HG03039 (cell line): ENCODE measurements at regions not wholly inside any gene's neighbourhood (a gene's known extent, or its start where the extent isn't known, plus 50 kb on each side); places are given as distances from the start of the nearest gene placed in this dataset.
"Not testable (repeated sequence)": the region's sequence is repeated elsewhere in the genome, so short reads cannot be mapped to it uniquely, and the experiment has no call there.

Source experiments
- ATAC-seq: cut with Tn5 transposase; IDR thresholded peaks from one replicate; pipeline ENCODE4 v1.9.1; 2021; ENCODE audit warnings: mild to moderate bottlenecking, moderate library complexity; ENCODE audit not compliant: unreplicated experiment

DNA sequence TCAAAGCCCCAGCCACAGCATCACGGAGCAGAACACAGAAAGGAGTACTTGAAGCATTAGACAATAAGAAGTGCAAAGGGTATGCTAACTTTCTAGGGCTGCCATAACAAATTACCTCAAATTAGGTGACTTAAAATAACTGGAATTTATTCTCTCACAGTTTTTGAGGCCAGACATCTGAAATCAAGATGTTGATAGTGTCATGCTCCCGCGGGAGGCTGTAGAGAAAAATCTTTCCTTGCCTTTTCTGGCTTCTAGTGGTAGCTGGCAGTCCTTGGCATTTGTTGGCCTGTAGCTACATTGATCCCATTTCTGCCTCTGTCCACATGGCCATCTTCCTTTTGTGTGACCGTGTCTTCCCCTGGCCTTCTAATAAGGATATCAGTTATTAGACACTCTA, 51.9 kb upstream of the SPDL1 start:
- no peak for ATAC-seq

GRCh38 chr5:169527863-169528262, 55.7 kb upstream of the SPDL1 start:
- no peak for ATAC-seq

- ATAC-seq = no peak
Observed at GRCh38 chr5:169527066-169527465, 56.5 kb upstream of the SPDL1 start.

DNA sequence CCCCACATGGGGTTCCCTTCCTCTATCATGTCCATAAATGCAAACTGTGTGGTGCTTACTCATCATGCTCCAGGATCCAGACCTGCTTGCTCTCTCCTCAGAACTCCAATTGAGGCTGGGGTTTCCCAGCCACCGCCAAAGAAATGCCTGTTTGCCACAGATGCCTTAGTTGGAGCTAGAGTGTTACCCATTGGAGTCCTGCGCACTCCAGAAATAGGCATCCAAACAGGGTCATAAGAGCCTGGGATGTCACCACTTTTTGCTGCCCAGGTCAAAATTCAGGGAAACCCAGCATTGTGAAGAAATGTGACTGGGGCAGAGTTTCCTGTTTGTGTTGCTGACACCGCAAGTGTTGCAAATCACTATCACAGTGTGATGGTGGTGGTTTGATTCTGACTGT, 60.7 kb upstream of the SPDL1 start:
- ATAC-seq = no peak

- no peak for ATAC-seq
Observed at GRCh38 chr5:169521366-169521983, 62.1 kb upstream of the SPDL1 start.

- no peak for ATAC-seq
Observed at GRCh38 chr5:169519358-169519757, 64.2 kb upstream of the SPDL1 start.

- ATAC-seq = not testable (repeated sequence)
Observed at GRCh38 chr5:169518779-169519178, 64.8 kb upstream of the SPDL1 start.

DNA sequence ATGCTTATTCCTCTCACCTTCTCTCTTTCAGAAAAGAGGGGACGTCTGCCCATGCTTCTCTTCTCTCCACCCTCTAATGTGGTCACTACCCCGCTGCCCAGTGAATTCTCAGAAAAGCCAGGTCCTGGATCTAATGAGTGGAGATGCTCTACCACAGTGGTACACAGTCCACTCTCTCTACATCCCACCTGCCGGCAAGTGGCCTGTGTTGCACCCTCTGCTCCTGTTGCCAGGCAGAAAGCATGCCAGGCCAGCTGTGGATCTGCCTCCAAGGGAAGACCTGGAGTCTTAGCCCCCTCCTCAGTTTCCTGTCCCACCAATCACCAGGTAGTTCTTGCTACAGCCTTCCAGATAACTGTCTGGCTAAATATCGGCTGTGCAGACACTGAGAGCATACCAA, 71.2 kb upstream of the SPDL1 start:
- no peak for ATAC-seq

DNA sequence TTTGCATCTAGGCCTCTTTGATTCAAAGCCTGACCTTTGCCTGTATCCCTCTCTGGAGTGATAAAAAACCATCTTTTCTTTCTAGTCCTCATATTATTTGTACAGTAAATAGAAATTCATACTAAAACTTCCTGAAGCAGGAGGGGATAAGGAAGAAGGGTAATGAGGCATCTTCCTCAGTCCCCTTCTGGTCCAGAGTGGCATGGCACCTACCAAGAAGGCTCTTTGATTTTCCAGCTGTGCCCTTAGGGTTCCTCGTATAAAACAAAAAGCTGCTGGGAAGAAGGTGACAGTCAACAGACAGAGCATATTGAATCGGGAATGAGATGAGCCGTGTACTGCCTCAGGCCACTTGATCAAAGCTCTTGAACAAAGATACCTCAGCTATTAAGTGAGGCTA, 71.9 kb upstream of the SPDL1 start:
- ATAC-seq = no peak

- ATAC-seq = no peak
Observed at GRCh38 chr5:169507051-169507450, 76.5 kb upstream of the SPDL1 start.

DNA sequence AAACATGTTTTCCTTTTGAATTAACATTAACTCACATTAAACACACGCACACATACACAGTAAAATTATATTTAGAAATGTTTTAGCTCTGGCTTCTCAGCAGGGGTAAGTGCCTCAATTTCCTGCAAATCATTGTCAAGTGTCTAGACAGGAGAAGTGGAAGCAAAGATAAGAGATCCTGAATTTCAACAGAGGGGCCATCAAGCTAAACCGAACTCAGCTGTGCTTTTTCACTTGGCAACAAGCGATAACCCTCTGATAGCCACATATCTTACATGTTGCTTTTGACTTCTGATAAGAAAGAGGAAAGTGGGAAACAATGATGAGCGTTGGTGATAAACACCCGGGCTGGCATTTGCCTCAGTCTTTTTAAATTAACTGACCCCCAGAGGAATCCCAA, 79.7 kb upstream of the SPDL1 start:
- no peak for ATAC-seq

- ATAC-seq = no peak
Observed at GRCh38 chr5:169499990-169500505, 83.5 kb upstream of the SPDL1 start.

- no peak for ATAC-seq
Observed at GRCh38 chr5:169496878-169497277, 86.7 kb upstream of the SPDL1 start.

DNA sequence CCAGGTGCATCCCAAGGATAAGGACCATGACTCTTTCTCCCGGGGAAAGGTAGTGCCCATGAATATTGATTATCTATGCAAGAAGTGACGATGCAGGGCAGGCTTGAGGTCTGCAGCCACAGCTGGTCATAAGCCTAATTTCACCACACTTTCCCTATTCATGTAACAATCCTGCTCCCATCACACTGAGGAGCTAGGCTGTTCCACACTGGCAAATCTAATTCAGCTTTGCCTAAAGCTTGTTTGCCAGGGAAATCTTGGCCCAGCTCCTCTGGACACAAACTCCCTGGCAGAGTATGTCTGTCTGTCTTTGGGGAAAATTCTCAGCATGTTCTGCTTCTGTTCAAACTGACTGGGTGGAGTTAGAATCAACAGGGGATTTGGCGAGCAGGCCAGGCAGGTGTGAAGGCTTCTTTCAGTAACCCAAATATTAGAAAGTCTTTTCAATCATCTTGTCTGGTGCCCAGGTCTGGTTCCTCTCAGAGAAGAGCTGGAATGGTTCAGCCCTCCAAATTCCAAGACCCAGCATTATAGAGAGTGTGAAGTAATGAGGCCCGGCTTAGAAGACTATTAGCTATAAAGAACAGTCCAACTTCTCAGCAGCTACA, 88.5 kb upstream of the SPDL1 start:
- ATAC-seq = no peak

DNA sequence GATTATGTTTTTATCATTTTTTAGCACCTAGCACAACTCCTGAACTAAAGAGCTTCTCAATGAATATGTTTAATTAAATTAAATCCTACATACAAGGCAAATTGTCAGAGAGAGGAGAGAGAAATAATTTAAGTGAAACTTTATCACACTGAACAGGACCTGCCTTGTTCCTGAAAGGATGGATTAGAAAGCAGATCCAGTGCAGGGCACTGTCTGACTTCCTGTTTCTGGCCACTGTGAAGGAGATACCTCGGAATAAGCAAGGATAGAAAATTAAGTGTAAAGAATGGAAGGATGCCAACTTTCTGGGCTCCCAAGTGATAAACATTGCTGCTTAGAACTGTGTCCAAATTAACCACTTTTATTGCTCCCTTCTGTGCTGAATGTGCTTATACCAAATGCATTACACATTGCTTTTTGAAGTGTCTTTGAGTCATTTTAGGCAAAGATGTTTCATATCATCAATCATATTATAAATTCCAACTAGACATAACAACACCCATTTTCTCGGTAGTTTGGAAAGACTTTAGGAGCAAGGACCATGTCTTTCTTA, 89.1 kb upstream of the SPDL1 start:
- ATAC-seq = no peak

DNA sequence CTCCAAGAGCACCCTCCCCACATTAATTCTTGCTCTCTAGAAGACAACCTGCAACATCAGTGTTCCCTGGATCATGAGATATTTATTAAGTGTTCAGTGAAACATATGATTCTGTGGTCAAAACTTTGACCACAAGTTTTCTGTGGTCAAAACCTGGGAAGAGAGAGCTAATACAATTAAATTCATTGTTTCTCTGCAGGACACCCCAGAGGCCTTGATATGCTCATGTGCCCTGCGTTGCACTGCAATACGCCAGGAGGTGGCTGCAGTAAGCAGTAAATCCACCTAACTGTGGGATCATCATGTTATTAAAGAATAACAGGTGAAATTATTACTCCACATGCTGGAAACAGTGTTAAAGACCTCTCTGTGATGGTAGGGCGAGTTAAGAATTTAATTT, 109.3 kb upstream of the SPDL1 start:
- no peak for ATAC-seq

- ATAC-seq = no peak
Observed at GRCh38 chr5:169472544-169472943, 111.0 kb upstream of the SPDL1 start.

DNA sequence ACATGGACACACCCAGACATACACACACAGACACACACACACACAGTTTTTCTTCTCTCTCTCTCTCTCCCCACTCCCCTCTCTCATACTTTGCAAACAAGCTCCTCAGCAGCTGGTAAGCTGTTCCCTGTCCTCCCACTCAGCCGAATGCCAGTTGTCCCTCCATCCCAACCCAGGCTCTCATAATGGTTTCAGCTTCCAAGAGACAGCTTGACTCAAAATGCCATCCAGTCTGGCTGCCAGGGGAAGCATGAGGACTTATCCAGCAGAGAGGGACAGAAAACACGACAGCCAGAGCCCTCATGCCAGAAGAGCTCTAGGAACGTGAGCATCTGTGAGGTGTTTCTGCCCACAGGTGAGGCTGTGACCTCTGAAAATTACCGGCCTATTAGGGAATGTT, 112.6 kb upstream of the SPDL1 start:
- ATAC-seq = no peak

DNA sequence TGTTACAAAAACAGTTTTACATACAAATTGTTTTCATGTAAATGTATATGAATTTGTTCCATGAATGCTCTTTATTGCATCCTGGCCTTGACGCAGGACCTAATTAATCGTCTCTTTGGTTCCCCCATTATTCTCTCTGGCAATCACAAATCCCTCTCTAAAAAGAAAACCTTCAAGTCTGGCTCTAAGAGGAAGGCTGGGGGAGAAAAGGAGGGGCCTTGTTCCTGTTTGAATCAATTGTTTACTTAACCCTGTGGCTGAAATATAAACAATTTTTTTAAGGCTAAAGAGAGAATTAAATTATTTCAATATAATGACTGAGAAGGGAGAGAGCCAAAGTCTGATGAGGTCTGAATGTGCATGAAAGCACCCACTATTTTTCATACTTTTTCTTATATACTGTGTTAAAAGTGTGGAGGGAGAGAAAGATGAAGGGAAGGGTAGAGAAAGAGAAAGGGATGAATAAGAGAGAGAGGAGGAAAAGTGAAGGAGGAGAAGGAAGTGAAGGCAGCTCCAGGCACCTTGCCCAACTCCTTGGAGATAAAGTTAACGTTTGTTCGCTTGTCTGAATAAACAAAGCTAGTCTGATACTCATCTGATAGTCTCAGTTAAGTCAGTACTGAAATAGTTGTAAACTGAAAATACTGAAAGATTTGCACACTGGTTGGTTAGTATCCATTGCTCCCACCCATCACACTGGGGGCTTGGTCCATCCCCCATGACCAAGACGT, 116.4 kb upstream of the SPDL1 start:
- ATAC-seq = no peak

- ATAC-seq = no peak
Observed at GRCh38 chr5:169460896-169461295, 122.7 kb upstream of the SPDL1 start.

- no peak for ATAC-seq
Observed at GRCh38 chr5:169460123-169460522, 123.5 kb upstream of the SPDL1 start.

DNA sequence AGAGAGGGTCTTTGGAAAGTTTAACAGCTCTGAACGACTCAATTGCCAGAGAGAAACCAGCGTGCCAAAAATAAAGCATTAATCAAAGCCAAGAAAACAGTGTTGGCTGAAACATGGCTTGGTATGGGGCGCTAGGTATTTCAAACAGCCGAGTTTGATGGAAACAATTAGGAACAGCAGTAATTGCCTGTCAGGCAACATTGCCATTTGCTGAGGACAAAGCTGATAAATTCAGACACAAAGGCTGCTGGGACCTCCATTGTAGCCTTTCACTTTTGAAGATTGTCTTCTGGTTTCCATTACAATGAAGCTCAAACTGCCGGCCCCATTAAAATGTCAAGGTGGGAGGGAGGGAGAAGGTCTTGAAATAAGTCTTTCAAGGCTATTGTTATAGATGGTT, 125.4 kb upstream of the SPDL1 start:
- ATAC-seq = no peak
